GM12878 (cell line): ENCODE measurements at regions not wholly inside any gene's neighbourhood (a gene's known extent, or its start where the extent isn't known, plus 50 kb on each side); places are given as distances from the start of the nearest gene placed in this dataset.

Experiments used
- ATAC-seq: fragments of 200-7000 bp; cut with Tn5 transposase; 3 replicates; pipeline ENCODE4 v1.9.1; 2020; ENCODE audit warnings: mild to moderate bottlenecking, moderate library complexity
- BruUV-seq: library from RNA; stranded (reverse); fragments of 400-500 nt; replicated peaks from 2 replicates; lab custom pipeline; 2021; lab: Mats Ljungman, UMichigan
- CTCF ChIA-PET: fragments of 300-600 bp; sonication (Branson Sonifier 250); formaldehyde crosslinking; extraction: SDS; loops from one replicate; lab custom pipeline; 2021; ENCODE audit warnings: inconsistent platforms; lab: Yijun Ruan, JAX
- POLR2A ChIA-PET: fragments of 350-600 bp; formaldehyde crosslinking; extraction: SDS; loops from one replicate; lab custom pipeline; 2021; ENCODE audit warnings: inconsistent platforms; lab: Charles Lee
- RAD21 ChIA-PET: fragments of 300-600 bp; sonication (Branson Sonifier 250); formaldehyde crosslinking; loops from one replicate; lab custom pipeline; 2023; ENCODE audit warnings: antibody characterized with exemption; ENCODE audit not compliant: unreplicated experiment; lab: Charles Lee
- SMC1A ChIA-PET: fragments of 300-600 bp; sonication (Branson Sonifier 250); formaldehyde crosslinking; loops from one replicate; lab custom pipeline; 2023; ENCODE audit not compliant: unreplicated experiment, uncharacterized antibody; lab: Charles Lee
- DNase-seq: peaks from one replicate; pipeline ENCODE4 v3.0.0-alpha.2; 2011; ENCODE audit warnings: low read depth, low spot score
- FAIRE-seq: peaks from 3 replicates; lab custom pipeline; 2011; peaks lifted over from hg19 to GRCh38; lab: Jason Lieb, UNC
- H2AFZ ChIP-seq: 2 replicates; pipeline ENCODE4 v1.6.0; 2011; ENCODE audit warnings: low read depth, low read length, control low read depth; ENCODE audit not compliant: control insufficient read depth
- H3K27ac ChIP-seq: 2 replicates; pipeline ENCODE4 v1.5.1; 2011; ENCODE audit warnings: control low read depth; ENCODE audit not compliant: control insufficient read depth, insufficient read depth
- H3K27me3 ChIP-seq, 2 experiments: replicated peaks in 1 of 2; 2 replicates each; pipeline versions ENCODE4 v1.6.0 to v1.6.1; 2011; ENCODE audit warnings: low read length in 1 of 2; ENCODE audit not compliant: control insufficient read depth in 2 of 2, insufficient read depth in 2 of 2
- H3K36me3 ChIP-seq, 2 experiments: 2 replicates each; pipeline ENCODE4 v1.5.1; 2011; ENCODE audit warnings: low read length in 1 of 2; ENCODE audit not compliant: control insufficient read depth in 2 of 2, insufficient read depth in 2 of 2
- H3K4me1 ChIP-seq: 2 replicates; pipeline ENCODE4 v1.6.1; 2011; ENCODE audit warnings: mild to moderate bottlenecking, low read length, moderate library complexity, mixed read lengths; ENCODE audit not compliant: control insufficient read depth, insufficient read depth
- H3K4me2 ChIP-seq: 2 replicates; pipeline ENCODE4 v1.6.0; 2011; ENCODE audit warnings: control low read depth; ENCODE audit not compliant: control insufficient read depth, insufficient read depth
- H3K4me3 ChIP-seq: fragments of 200-600 bp; sonication (generic); 2 replicates; pipeline ENCODE4 v1.5.1; 2016
- H3K79me2 ChIP-seq: 2 replicates; pipeline ENCODE4 v1.6.0; 2011; ENCODE audit warnings: low read length; ENCODE audit not compliant: control insufficient read depth, insufficient read depth
- H3K9ac ChIP-seq: 2 replicates; pipeline ENCODE4 v1.8.0; 2011; ENCODE audit warnings: low read length, control low read depth, mixed read lengths; ENCODE audit not compliant: control insufficient read depth, insufficient read depth
- H3K9me3 ChIP-seq: replicated peaks from 3 replicates; pipeline ENCODE4 v1.5.1; 2011; ENCODE audit warnings: mild to moderate bottlenecking, low read length; ENCODE audit not compliant: control insufficient read depth, insufficient read depth
- H4K20me1 ChIP-seq: 2 replicates; pipeline ENCODE4 v1.6.0; 2011; ENCODE audit not compliant: control insufficient read depth, insufficient read depth
- CEBPB ChIP-seq, 2 experiments: fragments of 150-350 bp in 1 of 2; IDR thresholded peaks; 2 replicates each; pipeline ENCODE4 v1.6.1; 2012 to 2014; ENCODE audit warnings: low read depth in 2 of 2, low read length in 2 of 2, borderline replicate concordance in 1 of 2, inconsistent platforms in 1 of 2
- CEBPZ ChIP-seq: fragments of 150-350 bp; IDR thresholded peaks from 2 replicates; pipeline ENCODE4 v1.6.1; 2016; ENCODE audit warnings: low read depth, low read length
- PRDM15 ChIP-seq: fragments of 450-650 bp; formaldehyde crosslinking; IDR thresholded peaks from 2 replicates; pipeline ENCODE4 v1.4.0; 2020; ENCODE audit warnings: mild to moderate bottlenecking, moderate library complexity
- RELA ChIP-seq: fragments of 450-650 bp; IDR thresholded peaks from 2 replicates; pipeline ENCODE4 v1.8.0; 2014; ENCODE audit warnings: borderline replicate concordance; ENCODE audit not compliant: partially characterized antibody
- SKIL ChIP-seq: fragments of 450-650 bp; IDR thresholded peaks from 2 replicates; pipeline ENCODE4 v1.6.1; 2017; ENCODE audit warnings: mild to moderate bottlenecking, low read depth, inconsistent platforms; ENCODE audit not compliant: poor library complexity, severe bottlenecking
- SREBF1 ChIP-seq: IDR thresholded peaks from 2 replicates; pipeline ENCODE4 v1.6.1; 2012; ENCODE audit warnings: mild to moderate bottlenecking, low read length
- WGBS: methylation state at CpG from one replicate; pipeline ENCODE4 v1.1.6; 2016; ENCODE audit warnings: low lambda C conversion rate; ENCODE audit not compliant: insufficient replicate concordance, insufficient coverage; ENCODE audit errors: missing lambda C conversion rate; 5-methylcytosine and 5-hydroxymethylcytosine counted together
- in situ Hi-C: fragments of 300-500 bp; cut with MboI; formaldehyde crosslinking; loops from 9 replicates; pipeline ENCODE4 v1.14.3; 2018; ENCODE audit warnings: mixed read lengths
- intact Hi-C: fragments of 100-400 bp; cut with micrococcal nuclease; formaldehyde crosslinking; loops from one replicate; pipeline ENCODE4 v1.14.2; 2022; ENCODE audit not compliant: unreplicated experiment
- TF ChIP-seq, protein P1 (sequence below): IDR thresholded peaks from 2 replicates; pipeline ENCODE4 v1.6.1; 2012; ENCODE audit warnings: improper control_type of control experiment, low read depth, low read length; ENCODE audit not compliant: insufficient replicate concordance

DNA sequence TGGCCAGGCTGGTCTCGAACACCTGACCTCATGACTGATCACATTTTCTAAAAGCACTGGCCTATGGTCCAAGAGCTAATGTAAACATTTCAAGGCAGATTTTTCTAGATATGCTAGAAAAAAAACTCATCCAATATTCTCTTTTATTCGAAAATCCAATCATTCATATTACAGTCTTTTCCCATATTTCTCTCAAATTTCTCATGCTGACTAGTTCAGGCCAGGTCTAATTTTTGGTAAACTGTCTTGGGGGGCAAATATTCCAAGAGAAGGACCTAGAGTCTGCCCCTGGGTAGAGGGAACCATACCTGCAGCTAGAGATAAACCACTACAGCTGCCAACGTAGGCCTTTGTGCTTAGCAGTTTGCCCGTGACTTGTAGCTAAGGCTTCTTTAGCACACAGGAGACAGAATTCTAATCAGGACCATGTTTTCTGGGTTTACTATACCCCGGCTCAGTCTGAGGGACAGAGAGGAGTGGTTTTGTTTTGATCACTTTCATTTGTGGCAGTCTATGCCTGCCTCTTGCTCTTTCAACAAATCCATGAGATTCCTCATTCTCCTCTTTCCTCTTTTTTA, 71.8 kb upstream of the CITED2 start:
- intact Hi-C loops, result no loop called here
- ChIA-PET CTCF (no interaction called here), RAD21 (interaction anchor here (0.7 kb wide), 1 partner anchor 56 kb away, joined by 3 read pairs; no protein-coding TSS in a partner anchor), POLR2A (no interaction called here), SMC1A (interaction anchor here (2.6 kb wide), 1 partner anchor 29 kb away, joined by 7 read pairs; no protein-coding TSS in a partner anchor)
- Histone ChIP-seq H4K20me1 (no peaks in the 10 kb centered on the region), H3K4me2 (no peak overlapping the region), H3K9ac (no peak overlapping the region), H3K9me3 (no peaks in the 10 kb centered on the region), H3K27me3 (no peaks in the 10 kb centered on the region), H3K36me3 (no peaks in the 10 kb centered on the region), H3K4me1 (peaks cover 6% of the 10 kb centered on the region; the same call in 1 of the 2 replicates), H3K27ac (no peak overlapping the region), H3K79me2 (no peaks in the 10 kb centered on the region), H2AFZ (no peak overlapping the region), H3K4me3 (no peak overlapping the region)
- DNase-seq, result no peak
- no peak for ATAC-seq
- in situ Hi-C loops, result no loop called here
- WGBS, result 98% methylated on average over 5 of the region's 5 CpGs
- no TSS peak for BruUV-seq
- no peak for FAIRE-seq
- TF ChIP-seq RELA (no peak), SREBF1 (no peak), CEBPB (IDR thresholded peaks at IDR 0.05; ENCODE audit: borderline replicate concordance in 1 of 2, low read depth in 2 of 2, low read length in 2 of 2) (no peak), CEBPZ (no peak), PRDM15 (CRISPR knock-in tag) (no peak), SKIL (no peak)
- TF ChIP-seq, protein P1, sequence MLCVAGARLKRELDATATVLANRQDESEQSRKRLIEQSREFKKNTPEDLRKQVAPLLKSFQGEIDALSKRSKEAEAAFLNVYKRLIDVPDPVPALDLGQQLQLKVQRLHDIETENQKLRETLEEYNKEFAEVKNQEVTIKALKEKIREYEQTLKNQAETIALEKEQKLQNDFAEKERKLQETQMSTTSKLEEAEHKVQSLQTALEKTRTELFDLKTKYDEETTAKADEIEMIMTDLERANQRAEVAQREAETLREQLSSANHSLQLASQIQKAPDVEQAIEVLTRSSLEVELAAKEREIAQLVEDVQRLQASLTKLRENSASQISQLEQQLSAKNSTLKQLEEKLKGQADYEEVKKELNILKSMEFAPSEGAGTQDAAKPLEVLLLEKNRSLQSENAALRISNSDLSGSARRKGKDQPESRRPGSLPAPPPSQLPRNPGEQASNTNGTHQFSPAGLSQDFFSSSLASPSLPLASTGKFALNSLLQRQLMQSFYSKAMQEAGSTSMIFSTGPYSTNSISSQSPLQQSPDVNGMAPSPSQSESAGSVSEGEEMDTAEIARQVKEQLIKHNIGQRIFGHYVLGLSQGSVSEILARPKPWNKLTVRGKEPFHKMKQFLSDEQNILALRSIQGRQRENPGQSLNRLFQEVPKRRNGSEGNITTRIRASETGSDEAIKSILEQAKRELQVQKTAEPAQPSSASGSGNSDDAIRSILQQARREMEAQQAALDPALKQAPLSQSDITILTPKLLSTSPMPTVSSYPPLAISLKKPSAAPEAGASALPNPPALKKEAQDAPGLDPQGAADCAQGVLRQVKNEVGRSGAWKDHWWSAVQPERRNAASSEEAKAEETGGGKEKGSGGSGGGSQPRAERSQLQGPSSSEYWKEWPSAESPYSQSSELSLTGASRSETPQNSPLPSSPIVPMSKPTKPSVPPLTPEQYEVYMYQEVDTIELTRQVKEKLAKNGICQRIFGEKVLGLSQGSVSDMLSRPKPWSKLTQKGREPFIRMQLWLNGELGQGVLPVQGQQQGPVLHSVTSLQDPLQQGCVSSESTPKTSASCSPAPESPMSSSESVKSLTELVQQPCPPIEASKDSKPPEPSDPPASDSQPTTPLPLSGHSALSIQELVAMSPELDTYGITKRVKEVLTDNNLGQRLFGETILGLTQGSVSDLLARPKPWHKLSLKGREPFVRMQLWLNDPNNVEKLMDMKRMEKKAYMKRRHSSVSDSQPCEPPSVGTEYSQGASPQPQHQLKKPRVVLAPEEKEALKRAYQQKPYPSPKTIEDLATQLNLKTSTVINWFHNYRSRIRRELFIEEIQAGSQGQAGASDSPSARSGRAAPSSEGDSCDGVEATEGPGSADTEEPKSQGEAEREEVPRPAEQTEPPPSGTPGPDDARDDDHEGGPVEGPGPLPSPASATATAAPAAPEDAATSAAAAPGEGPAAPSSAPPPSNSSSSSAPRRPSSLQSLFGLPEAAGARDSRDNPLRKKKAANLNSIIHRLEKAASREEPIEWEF, result no peak
